NCI-H1105 treated with DMSO at 0.1 percent for 48 hours (cell line): ENCODE measurements at regions not wholly inside any gene's neighbourhood (a gene's known extent, or its start where the extent isn't known, plus 50 kb on each side); places are given as distances from the start of the nearest gene placed in this dataset.
A peak's percentile ranks its signal among the peaks of the same experiment; 100 is the strongest.

ENCODE experiments used
- DNase-seq: peaks from one replicate; lab custom pipeline; 2025; lab: John Stamatoyannopoulos, UW

DNA sequence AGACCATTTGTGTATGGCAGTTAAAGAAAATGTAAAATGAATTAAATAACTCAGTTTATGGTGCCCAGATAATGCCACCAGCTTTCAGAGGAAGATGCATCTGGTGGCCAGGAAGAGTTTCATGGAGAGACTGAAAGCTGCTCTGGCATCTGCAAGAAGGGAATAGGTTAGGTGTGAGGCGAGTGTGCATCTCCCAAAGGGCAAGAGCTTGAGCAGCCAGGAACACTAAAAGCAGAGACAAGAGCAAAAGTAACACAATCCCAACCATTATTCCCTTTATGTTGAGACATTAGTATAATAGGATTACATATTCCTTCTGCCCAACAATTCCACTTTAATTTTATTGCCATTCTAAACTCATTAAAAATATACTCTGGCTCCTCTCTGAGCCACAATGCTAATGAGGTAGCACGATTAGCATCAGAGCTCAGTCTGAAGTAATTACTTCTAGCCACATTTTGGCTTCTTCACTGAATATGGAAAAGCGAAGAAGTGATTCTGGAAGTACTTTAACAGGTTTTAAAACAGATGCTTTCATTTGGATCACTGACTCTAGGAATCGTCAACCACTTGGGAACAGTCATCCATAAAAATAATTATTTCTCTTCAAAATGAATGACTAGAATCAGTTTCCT lies 309.4 kb upstream of the TMTC1 start:
- no peak for DNase-seq

DNA sequence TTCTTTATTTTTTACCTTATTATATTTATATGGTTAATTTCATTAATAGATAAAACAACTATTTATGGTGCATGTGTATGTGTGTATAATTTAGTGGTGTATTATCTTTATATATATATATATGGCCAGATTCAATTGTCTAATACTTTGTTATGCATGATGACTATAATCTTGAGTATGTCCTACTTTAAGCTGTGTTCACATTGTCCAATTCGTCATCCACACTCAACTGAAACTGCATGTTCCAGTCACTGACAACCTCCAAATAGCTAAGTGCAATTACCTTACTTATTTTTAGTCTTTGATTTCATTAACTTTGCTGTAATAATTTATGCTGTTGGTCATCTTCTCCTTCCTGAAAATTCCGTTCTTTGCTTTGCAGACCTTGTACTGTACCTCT lies 306.5 kb upstream of the TMTC1 start:
- no peak for DNase-seq

DNA sequence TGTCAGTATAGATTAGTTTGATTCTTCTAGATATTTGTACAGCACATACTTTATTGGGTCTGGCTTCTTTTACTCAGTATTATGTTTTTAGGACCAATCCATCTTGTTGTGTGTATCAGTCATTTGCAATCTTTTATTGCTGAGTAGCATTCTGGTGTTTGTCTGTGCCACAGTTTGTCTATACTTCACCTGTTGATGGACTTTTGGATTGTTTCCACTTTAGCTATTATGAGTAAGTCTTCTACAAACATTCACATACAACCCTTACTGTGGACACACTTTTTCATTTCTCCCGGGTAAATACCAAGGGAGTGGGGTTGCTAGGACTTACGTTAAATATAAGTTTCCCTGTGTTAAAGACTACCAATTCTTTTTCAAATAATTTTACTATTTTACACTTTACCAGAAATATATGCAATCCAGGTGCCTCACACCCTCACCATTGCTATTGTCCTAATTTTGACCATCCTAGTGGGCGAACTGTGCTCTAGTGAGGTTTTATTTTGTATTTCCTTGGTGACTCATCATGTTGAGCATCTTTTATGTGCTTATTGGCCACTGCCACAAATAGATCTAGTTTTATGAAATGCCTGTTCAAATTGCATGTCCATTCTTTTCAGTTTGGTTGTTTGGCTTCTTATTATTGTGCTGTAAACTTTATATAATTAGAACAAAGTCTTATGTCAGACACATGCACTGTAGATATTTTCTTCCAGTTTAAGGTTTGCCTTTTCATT lies 304.7 kb upstream of the TMTC1 start:
- no peak for DNase-seq

DNA sequence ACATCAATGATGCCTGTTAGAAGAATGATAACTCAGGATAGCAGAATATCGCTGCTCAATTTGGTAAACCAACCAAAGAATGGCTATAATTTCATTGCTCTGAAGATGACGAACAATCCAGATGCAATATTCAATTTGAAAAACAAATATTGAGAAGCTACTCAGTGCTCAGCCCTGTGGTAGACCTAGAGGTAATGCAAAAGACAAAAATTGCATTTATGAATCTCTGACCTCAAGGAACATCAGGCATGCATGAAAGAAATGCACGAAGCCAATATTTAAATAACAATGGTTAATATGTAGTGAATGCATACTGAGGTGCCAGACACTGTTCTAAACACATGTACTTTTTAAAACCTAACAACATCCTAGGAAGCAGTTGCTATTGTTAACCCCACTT lies 298.6 kb upstream of the TMTC1 start:
- no peak for DNase-seq

DNA sequence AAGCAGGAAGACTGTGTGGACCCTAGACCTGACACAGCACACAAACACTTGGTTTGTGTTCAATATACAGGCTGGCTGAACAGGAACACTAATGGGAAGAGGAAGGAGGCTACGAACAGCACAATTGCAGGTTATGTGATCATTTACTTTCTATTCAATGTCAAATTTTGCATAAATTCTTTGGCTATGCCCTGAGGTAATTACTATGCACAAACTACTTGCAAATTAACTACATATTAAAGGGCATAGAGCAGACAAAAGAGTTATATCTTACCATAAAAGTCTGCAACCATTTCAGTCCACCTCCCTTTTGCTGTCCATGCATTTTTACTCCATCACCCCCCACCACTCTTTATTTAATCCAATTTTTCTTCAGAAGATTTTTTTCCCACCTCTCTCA lies 291.2 kb upstream of the TMTC1 start:
- DNase-seq: no peak

DNA sequence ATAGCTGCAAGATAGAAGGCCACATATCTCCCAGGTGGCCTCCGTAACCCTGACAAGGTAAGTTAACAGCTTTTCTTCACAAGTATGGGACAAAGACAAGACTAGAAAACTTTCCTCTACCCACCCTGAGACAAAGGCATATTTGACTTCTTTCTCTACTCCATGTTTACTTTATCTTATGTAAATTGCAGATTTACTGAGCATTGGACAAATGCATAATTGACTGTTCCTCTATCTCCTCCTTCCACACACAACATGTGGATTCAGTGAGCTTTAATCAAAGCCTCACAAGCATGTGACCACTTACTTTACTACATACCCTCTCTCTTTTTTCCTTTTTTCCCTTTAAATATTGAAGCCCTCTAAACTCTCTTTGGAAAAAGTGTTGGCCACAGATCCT lies 289.1 kb upstream of the TMTC1 start:
- no peak for DNase-seq

DNA sequence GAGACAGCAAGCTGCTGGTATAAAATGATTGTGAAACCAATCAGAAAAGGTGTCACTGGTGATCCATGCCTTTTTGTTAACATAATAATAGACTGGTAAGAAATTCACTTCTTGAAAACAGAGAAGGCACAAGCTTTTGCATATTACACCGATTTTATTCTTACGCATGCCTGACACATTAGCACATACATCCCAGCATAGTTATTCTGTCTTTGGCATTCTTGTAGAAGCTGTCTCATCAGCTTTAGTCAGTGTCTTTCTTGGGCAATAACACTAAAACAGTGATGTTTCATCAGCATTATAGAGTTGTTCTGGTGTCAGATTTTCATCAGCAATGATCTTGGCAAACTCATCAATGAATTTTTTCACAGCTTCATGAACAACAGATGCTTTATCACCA lies 283.4 kb upstream of the TMTC1 start:
- DNase-seq: no peak

DNA sequence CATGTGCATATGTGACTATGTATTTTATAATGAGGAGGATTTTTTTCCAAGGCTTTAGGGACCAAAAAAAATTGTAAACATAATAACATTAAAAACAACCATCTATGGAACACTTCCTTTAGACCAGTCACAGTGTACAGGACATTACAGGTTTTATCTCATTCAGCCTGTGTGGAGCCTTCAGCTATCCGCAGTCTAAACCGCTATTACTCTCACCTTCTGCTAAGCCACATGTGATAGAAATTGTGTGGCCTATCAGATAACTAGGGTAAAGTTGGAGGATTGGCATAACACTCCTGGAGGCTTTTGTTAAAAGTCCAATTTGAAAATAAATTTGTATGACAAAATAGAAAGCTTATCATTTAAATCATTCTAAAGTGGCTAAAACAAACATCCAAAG lies 281.2 kb upstream of the TMTC1 start:
- no peak for DNase-seq

DNA sequence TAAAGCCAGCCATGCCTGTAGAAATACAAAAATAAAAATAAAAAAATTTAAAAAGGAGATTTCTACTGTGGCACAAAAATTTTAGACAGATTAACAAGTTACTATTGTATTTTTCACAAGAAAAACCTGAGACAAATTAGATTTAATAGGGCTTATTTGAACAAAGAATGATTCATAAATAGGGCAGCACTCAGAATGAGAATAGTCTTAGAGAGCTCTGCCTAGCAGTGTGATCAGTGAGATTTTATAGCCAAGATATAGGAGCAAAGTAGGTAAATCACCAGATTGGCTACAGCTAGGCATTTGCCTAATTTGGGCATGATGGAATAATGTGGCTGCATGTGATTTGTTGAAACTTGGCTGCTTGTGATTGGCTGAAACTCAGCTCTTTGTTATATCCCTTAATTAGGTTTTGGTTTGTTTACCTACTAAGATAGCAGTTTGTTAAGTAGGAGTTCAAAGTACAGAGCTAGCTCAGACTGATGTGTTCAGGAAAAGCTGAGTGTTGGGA lies 279.7 kb upstream of the TMTC1 start:
- DNase-seq: no peak

DNA sequence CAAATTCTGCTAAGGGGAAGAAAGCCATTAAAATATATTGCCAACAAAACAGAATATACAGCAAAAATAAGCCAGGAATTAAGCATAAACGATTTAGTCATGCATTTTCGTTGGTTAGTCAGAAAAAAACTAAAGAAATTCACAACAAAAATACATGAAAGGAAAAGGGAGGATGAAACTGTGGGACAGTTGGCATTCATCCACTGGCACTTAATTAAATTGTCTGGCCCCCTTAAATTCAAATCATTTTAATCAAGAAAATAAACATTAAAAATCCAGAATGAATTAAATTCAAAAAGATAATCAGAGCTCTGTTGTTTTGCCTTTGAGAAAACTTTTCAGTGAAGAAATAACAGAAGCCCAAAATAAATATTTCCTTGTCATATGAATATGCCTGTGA lies 264.6 kb upstream of the TMTC1 start:
- peak; percentile 40 for DNase-seq

DNA sequence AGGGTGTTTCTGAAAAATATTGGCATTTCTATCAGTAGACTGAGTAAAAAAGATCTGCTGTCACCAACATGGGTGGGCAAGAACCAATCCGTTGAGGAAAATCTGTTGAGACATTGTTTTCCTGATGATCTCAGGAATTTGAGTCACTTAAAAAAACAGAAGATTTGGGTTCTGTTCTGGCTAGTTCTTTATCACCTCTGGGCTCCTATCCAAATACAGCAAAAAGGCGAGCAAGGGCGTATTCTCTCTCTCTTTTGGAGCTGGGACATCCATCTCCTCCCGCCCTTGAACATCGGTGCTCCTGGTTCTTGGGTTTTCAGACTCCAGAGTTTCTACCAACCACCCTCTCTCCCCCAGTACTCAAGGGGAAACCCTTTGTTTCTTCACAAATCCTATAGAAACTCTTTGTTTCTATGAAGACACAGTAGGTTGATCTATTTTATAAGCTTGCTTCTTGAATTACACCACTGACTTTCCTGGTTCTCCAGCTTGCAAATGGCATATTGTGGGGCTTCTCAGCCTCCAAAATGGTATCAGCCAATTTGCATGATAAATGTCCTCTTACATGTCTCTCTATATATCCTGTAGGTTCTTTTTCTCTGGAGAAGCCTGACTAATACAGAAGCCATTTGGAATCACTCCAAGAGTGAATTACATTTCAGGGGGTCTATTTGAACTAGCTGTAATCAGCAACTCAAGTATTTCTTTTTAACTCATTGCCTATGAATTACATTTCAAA lies 263.9 kb upstream of the TMTC1 start:
- DNase-seq: peak; percentile 95

DNA sequence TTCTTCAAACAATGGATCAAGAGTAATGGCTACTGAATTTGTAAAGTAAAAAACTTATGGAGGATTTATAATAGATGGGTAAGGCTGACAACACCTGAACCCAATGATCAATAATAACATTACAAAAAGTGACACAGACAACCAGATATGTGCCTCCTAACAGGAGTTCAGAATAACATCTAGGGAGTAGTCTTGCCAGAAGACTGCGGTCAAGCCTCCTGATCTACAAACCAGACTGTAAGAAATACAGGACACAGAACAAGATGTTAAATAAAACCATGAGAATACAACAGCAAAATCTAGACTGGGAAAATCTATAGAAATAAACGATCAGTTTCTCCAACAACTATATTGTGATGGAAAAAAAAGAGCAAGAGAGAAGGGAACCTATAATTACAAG lies 262.6 kb upstream of the TMTC1 start:
- DNase-seq: no peak

DNA sequence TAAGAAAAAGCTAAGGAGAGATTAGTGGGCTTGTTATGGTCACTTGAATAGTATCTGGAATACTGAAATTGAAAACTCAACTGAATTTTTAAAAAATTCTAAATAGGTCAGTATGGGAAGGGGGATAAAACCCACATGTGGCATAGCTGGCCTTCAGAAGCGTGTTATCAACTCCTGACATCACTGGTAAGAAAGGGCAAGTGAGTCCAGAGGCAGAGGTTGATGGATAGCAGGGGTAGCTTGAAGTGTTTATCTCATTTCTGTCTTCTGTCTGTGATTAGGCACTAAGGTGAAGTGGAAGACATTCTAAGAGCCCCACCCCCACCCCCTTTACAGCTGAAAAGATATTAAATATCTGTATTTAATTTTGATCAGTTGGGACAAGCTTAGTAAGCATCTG lies 261.4 kb upstream of the TMTC1 start:
- no peak for DNase-seq

DNA sequence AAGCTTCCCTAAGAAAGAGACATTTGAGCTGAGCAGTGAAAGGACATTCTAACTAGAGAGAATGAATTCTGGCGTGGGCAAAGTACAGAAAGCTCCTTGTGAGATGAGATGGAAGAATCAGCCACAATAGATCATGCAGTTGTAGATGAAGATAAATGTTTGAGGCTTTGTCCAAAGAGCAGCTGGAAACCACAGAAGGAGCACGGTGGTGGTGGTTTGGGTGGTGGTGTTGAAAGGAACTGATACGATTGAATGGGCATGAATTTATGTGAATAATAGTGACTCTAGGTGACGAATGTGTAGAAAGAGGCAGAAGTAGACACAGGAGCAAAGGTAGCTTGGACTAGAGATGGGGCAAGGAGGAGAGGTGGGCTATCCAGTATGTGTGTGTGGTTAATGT lies 260.5 kb upstream of the TMTC1 start:
- DNase-seq: no peak

DNA sequence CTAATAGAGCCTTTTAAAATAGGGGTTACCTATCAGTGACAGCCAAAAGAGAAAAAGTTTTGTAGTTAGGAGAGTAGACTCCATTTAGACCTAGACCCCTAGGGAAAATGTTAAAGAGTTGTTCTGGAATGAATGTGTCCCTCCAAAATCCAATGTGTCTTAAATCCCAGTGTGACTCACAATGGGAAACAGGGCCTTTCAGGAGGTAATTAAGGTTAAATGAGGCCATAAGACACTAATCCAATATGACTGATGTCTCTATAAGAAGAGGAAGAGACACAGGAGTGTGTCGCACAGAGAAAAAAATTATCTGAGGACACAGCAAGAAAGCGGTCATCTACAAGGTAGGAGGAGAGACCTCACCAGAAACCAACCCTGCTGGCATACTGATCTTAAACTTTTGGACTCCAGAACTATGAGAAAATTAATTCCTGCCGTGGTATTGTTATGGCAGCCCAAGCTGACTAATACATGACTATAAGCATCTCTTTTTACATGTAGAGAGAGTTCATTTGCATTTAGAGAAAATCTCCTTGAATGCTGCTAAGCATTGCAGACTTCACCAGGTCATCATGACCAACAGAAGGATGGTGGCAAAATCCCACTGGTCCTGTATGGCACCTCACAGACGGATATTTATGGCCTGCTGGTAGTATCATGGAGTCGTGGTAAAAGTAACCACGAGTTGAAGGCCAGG lies 259.6 kb upstream of the TMTC1 start:
- DNase-seq: no peak

DNA sequence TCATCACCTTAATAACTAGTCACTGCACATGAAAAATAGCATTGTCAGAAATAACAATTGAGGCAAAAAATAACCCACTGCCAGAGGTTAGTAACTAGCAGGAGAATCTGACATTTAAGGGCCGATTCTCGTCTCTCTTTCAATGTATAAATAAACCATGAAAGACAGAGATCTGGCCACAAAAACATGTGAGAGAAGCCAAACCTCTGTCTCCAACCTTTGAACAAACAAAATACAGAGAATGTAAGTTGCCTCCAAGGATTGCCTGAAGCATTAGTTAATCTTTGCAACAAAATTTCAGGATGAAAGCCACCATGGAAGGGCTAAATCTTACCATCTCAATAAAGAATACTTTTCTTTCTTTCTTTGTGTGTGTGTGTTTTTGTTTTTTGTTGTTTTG lies 257.4 kb upstream of the TMTC1 start:
- DNase-seq: no peak

DNA sequence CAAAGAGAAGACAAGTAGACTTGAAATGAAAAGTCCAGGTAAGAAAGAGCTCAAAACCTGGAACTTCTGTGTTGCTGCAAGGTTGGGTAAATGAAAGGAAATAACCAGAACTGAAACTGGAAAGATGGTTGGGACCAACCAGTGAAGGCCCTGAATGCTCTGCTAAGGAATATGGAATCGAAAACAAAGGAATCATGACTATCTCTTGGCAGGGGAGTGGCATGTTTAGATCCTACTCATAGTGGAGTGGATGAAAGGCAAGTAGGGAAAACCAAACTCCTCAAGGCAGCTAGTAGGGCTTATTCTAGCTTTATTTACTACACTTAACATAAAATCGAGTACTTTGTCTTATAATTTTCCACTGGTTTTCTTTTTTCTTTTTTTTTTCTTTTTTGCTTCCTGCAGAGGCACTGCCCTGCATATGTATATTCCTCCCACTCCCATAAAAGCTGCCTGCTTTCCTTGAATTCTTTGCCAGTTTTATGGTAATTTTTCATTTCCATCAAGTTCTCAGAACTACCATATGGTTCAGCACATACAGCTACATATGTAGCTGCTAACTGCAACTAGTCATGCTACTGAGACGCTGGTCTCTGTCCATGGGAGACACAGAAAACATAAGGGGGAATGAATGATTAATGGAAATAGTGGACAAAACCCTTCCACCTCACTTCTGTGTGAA lies 247.1 kb upstream of the TMTC1 start:
- no peak for DNase-seq

DNA sequence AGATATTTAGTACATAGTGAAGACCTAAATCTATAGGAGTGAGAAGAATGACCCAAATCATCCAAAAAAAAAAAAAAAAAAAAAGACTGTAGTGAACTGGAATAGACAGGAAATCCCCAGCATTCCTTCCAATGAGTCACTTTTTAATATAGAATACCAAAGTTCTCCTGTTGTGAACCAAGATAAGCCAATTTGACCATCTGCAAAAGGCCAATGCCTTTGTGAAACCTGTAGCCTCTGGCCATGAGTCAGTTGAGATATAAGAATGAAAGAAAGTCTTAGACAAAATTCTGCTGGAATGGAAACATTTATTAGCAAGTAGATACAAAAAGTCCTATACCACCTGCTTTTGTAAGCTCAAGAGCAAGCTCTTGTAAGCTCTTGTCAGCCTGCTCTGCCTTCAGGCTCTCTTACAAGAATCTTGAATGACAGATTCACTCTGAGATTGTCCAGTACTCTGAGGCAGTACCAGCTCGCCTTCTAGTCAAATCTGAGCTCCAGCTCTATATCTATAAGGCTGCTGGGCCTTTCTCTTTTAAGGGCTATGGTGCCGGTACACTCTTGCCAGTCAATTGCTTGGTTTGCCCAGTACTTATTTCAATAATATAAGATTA lies 243.0 kb upstream of the TMTC1 start:
- DNase-seq: no peak

DNA sequence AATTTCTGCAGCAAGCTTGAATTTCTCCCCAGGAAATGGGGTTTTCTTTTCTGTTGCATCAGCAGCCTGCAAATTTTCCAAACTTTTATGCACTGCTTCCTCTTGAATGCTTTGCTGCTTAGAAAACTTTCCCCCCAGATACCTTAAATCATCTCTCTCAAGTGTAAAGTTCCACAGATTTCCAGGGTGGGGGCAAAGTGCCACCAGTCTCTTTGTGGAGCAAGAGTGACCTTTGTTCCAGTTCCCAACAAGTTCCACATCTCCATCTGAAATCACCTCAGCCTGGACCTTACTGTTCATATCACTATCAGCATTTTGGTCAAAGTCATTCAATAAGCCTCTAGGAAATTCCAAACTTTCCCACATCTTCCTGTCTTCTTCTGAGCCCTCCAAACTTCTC lies 241.6 kb upstream of the TMTC1 start:
- DNase-seq: no peak

DNA sequence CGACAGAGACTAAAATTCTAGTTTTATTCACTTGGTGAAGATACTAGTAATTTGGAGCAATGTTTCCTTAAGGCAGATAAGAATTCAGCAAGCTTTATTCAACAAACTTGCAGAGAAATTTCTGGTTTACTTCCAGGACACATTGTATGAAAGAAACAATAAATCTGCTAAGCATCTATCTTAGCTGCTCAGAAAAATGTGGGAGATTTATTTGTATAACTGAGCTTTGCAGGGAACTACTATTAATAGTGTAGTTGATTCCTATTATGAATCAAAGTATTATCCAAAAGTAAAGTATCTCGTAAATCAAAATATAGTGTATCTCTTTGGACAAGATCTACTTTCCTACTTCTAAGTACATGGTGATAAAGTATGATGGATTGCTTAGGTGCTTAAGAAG lies 239.4 kb upstream of the TMTC1 start:
- no peak for DNase-seq

DNA sequence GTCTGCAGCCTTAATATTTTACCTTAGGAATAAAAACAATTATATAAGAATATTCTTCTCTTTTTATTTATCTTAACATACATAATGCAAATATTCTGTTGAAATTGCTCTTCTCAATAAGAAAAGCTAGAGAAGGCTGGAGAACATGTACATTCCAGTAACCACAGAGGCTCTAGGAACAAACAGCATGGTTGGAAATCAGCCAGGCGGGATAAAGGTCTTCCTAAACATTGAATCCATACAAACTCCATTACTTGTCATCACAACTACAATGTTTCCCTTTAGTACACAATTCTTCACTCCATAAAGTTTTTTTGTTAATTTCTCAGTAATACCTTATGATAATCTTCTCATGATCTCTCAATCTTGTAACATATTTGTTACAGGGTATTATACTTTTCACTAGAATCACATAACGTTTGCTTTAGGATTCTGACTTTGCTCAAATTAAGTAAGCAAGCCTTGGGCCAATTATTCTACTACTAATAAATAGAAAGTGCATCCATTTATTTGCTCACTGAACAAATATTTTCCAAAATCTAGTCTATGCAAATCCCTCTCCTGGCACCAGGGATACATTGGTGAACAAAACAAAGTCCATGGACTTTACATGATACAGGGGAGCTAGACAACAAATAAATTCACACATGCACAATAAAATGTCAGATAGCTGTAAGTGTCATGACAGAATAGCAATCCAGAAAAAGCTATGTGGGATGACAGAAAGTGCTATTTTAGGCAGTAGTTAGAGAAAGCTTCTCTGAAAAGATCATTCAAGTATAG lies 237.5 kb upstream of the TMTC1 start:
- DNase-seq: no peak
